CD4-positive, alpha-beta T cell treated with Interleukin-10 for 1 hour (primary cell): ENCODE measurements at regions not wholly inside any gene's neighbourhood (a gene's known extent, or its start where the extent isn't known, plus 50 kb on each side); places are given as distances from the start of the nearest gene placed in this dataset.
"Not testable (repeated sequence)": the region's sequence is repeated elsewhere in the genome, so short reads cannot be mapped to it uniquely, and the experiment has no call there.

ENCODE experiments used
- DNase-seq: peaks from one replicate; pipeline ENCODE4 v3.0.0-alpha.2; 2020

GRCh38 chr15:31193291-31193690 lies 91.8 kb upstream of the TRPM1 start:
- no peak for DNase-seq

GRCh38 chr15:31195871-31196270 lies 94.3 kb upstream of the TRPM1 start:
- no peak for DNase-seq

DNA sequence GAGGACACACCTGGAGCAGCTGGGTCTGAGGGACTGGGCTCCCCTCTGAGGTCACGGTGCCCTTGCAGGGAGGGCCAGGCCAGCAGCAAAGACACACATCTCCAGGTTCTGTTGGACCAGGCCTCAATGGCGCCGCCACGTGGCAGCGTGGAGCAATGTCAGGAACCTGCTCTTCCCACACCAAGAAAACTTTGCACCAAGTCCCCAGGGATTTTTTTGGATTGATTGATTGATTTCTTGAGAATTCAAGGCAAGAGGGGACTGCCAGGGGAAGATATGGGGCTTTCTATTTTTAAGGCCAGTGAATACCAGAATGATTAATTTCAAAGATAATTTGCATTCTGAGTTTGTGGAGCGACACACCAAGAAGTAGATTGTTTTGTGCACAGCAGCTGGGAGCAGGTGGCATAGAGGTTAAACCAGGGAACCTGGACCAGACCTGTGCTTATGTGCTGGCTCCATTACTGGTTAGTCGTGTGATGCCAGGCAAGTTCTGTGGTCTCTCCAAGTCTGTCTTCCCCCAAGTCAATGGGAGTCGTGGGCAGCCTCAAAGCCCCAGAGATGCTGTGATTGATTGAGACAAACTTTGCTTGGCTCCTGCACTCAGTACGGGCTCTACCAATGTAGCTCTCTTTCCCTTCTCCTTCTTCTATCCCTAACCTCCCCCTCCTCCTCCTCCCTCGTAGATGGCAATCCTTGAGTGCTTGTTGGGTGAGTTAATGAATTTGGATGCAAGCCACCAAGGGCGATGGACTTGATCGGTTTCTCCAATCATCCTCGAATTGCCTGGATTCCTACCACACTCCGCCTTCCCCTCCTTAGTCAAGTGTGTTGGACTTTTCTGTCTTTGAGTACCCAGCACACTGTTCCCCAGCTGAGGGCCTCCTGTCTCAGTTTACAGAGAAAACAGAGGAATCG lies 96.2 kb upstream of the TRPM1 start:
- peak; percentile 51 for DNase-seq

DNA sequence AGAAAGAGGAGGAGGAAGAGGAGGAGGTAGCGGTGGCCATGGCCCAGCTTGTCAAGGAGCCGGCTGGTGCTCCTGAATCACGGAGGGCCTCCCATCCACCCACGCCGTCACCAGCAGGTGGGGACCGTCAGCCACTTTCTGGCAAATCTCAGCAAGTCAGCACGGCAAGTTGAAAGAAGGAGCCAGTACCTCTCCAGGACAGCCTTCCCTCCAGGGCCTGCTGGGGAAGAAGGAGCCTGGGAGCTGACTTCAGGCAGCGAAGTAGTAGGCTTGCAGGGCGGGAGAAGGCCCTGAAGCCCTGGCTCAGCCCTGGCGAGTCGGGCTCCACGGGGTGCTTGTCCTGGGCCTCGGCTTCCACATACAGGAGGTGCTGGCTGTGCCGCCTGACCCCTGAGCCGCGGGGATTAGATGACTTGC lies 99.2 kb upstream of the TRPM1 start:
- DNase-seq = peak; percentile 80

DNA sequence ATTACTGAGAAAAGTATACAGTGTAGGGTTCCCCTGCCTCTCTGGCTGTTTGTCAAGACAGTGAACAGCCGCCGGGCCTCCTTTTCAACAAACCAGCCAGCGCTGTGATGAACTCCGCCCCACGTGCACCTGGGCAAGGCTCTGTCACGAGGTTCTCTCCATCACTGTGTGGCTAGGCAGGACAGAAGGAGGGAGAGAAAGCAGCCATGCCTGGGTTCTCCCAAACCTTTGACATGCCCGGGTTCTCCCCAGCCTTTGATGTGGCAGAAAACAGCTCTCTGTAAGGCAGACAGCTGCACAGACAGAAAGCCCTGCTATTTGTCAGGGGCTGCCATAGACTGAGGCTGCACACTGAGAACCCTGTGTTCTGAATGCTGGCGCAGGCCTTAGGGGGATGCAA lies 101.4 kb upstream of the TRPM1 start:
- DNase-seq = peak; percentile 24

- DNase-seq = no peak
These were observed 102.5 kb upstream of the TRPM1 start for GRCh38 chr15:31203999-31204398.

DNA sequence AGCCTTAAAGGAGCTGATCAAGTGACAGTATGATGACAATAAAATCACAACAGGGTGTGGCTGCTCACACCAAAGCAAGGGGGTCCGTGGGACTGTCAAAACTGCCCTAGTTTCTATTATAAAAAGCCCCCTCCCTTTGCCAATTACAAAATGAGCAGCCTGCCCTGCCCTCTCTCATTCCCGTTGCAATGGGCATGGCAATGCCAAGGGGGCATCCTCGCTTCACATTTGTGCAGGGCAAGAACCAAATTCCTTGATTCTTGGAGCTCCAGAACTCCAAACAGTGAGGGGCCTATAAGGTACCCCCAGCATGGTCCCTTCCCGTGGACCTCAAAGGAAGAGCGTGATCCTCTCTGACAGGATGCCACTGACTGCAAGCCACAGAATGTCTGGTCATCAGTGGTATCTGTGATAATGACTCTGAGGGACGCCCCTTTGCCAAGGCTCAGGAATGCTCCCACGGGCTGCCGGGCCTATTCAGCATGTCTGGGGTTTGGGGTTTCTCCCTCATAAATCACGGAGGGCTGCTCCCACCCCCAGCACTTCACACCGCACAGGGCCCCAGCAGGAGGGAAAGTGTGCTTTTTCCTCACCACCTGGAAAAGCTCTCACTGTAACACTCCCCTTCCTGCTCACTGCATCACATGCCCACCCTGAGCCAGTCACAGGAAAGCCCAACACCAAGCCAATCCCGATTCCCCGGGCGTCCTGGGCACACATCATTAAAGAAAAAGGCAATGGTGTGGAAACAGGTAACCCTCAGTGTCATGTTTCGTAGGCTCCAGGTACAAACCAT lies 105.1 kb upstream of the TRPM1 start:
- DNase-seq = no peak

DNA sequence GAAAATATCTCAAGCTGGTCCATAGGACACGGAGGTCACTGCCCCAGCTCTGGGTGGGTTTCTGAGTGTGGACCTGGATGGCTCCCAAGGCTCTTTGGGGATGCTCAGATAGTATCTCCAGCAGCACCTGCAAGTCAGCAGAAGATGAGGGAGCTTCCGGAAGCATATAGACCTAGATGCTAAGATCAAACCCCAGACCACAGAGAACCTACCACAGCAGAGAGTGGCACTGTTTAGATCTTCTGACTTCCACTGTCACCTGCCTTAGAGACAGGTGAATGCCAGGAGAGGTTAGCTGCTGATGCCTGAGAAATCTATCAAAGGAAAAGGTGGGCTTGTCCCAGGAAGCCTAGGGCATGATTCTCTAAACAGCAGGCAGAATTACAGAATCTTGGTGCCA lies 105.7 kb upstream of the TRPM1 start:
- peak; percentile 57 for DNase-seq

- not testable (repeated sequence) for DNase-seq
These were observed 106.3 kb upstream of the TRPM1 start for GRCh38 chr15:31207861-31208260.

- no peak for DNase-seq
These were observed 107.3 kb upstream of the TRPM1 start for GRCh38 chr15:31208817-31209216.

GRCh38 chr15:31211353-31211752 lies 109.8 kb upstream of the TRPM1 start:
- no peak for DNase-seq

DNA sequence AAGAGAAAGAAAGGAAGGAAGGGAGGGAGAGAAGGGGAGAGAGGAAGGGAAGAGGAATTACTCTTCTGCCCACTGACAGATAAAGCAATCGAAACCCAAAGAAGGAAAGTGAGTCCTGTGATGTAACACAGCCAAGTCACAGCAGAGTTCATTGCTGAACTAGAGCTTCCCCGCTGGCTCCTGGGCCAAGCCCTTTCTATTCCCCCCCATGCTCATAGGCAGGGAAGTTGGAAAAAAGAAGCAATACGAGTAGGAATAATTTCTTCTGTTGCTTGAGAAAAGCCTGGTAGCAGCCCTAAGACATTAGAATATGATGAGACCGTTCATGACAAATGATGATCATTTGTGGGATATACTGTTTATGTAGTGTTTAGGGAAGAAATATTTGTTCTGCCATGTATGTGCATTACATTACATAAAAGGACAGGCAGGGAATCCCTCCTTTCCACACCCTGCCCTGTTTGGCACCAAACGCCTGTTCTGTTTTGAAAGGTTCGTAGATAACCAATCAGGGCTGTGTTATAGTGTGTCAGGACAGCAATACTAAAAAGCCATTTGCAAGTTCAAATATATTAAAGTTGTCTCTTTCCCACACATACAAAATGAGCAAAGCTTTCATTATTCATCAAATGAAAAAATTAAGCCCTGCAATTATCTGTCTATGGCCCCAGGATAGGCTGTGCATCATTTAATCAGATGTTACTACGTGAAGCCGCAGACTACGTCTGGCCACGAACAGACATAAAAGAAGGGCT lies 111.0 kb upstream of the TRPM1 start:
- no peak for DNase-seq

DNA sequence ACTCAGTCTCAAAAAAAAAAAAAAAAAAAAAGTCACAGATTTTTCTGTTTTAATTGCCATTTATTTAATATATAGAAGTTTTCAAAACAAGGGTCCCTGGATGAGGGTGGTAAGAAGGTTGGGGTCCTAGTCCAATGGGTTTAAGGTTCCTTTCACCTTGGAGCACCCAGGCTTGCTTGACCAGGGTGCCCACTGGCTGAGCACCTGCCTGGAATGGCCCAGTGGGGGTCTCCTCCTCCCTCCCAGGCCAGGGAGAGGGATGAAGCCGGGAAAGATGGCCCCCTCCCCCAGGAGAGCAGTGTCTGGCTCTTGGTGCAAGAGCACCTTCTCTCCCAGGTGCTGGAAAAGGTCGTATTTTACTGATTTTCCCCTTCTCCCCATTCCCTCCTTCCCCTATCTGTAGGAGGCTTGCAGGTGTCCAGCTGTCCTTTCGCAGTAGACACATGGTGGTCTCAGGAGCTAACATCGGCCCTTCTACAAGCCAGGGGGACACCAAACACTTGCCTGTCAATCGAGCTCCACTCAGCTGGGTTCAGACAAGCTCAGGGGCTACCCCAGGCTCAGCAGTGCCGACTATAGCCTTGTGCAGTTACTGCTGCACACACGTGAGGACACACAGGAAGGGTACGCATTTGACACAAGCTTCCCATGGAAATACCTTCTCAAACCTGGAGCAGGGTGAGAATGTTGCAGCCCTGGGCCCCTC lies 112.3 kb upstream of the KLF13 start:
- DNase-seq = no peak

- DNase-seq = no peak
These were observed 111.7 kb upstream of the KLF13 start for GRCh38 chr15:31214864-31215489.

GRCh38 chr15:31215490-31216214 lies 111.0 kb upstream of the KLF13 start:
- peak; percentile 80 for DNase-seq

- peak; percentile 69 for DNase-seq
These were observed 110.3 kb upstream of the KLF13 start for GRCh38 chr15:31216215-31216911.

GRCh38 chr15:31217067-31217466 lies 109.6 kb upstream of the KLF13 start:
- peak; percentile 16 for DNase-seq

- DNase-seq = no peak
These were observed 108.9 kb upstream of the KLF13 start for GRCh38 chr15:31217566-31218270.

GRCh38 chr15:31219221-31219620 lies 107.4 kb upstream of the KLF13 start:
- no peak for DNase-seq

DNA sequence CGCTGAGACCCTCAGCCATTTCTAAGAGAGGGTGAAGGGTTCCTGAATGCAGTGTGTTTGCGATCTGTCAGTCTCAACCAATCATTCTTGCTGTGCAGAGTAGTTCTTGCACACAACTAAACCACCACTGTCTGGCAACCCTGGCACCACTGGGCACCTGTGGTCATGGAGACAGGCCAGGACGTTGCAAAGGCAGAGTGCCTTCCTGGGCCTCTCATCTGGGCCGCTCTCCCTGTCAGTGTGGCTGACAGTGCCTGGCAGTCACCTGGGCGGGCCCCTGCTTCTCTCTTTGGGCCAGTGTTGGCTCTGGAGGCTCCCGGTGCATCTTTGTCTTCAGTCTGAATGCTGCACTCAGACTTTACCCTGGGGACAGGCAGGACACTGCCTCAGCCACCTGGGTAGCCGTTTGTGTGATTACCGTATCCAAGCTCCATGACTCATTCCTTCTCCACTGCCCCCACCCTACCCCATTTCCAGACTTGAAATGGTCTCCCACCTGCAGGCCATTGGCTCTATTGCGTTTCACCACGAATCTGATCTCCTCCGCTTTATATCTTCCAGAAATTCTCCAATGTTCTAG lies 104.6 kb upstream of the KLF13 start:
- DNase-seq = no peak
